SK-N-MC (cell line): ENCODE measurements at regions not wholly inside any gene's neighbourhood (a gene's known extent, or its start where the extent isn't known, plus 50 kb on each side); places are given as distances from the start of the nearest gene placed in this dataset.

Experiments
- DNase-seq: peaks from one replicate; pipeline ENCODE4 v3.0.0-alpha.2; 2011; ENCODE audit warnings: low read depth, low spot score
- H3K27ac ChIP-seq: fragments of 200-600 bp; sonication (generic); 2 replicates; pipeline ENCODE4 v1.5.1; 2016; ENCODE audit warnings: mixed run types
- H3K36me3 ChIP-seq: fragments of 200-600 bp; sonication (generic); 2 replicates; pipeline ENCODE4 v1.6.1; 2017; ENCODE audit warnings: antibody characterized with exemption, low read length, mixed read lengths; ENCODE audit not compliant: insufficient read depth
- H3K4me3 ChIP-seq: fragments of 200-600 bp; sonication (generic); 2 replicates; pipeline ENCODE4 v1.5.1; 2016
- H3K9ac ChIP-seq: fragments of 200-600 bp; sonication (generic); 2 replicates; pipeline ENCODE4 v1.8.0; 2017; ENCODE audit warnings: mixed run types, mixed read lengths; ENCODE audit not compliant: insufficient read length
- H3K9me3 ChIP-seq: fragments of 200-600 bp; sonication (generic); 2 replicates; pipeline ENCODE4 v1.6.1; 2017; ENCODE audit warnings: low read depth, mild to moderate bottlenecking, antibody characterized with exemption, low read length, moderate library complexity, mixed read lengths
- EZH2 ChIP-seq: fragments of 200-600 bp; sonication (generic); IDR thresholded peaks from one replicate; pipeline ENCODE4 v1.6.1; 2017; ENCODE audit warnings: antibody characterized with exemption
- FOXP2 ChIP-seq: optimal IDR thresholded peaks from 2 replicates; pipeline ENCODE3; 2011; ENCODE audit warnings: mild to moderate bottlenecking, moderate library complexity; ENCODE audit not compliant: insufficient read depth; ENCODE audit errors: extremely low read length, control extremely low read depth
- POLR2AphosphoS5 ChIP-seq: IDR thresholded peaks from 2 replicates; pipeline ENCODE4 v1.6.1; 2012; ENCODE audit warnings: mild to moderate bottlenecking, low read depth, low read length, borderline replicate concordance

DNA sequence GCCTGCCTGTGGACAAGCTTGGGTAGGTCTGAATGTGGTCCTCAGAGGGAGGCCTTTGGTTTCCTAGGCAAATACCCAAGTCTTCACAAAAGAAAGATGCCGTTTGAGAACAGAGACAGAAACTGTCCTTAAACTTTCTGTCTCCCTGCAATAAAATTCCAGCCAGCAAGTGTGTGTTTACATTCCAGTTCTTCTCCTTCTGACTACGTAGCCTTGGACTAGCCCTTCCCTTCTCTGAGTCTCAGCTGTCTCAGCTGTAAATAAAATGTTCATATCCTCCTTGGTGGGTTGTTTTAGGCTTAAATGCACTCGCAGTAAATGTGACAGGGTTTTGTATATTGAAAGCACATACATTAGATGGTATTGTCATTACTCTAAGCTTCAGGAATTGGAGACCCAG, 561.2 kb upstream of the MKI67 start:
- TF ChIP-seq FOXP2 (no peak), POLR2AphosphoS5 (no peak), EZH2 (no peak)
- no peak overlapping the region for H3K27ac ChIP-seq
- H3K9ac ChIP-seq = no peak overlapping the region
- DNase-seq = no peak
- no peak overlapping the region for H3K4me3 ChIP-seq
- no peaks in the 10 kb centered on the region for H3K9me3 ChIP-seq
- H3K36me3 ChIP-seq = no peaks in the 10 kb centered on the region

DNA sequence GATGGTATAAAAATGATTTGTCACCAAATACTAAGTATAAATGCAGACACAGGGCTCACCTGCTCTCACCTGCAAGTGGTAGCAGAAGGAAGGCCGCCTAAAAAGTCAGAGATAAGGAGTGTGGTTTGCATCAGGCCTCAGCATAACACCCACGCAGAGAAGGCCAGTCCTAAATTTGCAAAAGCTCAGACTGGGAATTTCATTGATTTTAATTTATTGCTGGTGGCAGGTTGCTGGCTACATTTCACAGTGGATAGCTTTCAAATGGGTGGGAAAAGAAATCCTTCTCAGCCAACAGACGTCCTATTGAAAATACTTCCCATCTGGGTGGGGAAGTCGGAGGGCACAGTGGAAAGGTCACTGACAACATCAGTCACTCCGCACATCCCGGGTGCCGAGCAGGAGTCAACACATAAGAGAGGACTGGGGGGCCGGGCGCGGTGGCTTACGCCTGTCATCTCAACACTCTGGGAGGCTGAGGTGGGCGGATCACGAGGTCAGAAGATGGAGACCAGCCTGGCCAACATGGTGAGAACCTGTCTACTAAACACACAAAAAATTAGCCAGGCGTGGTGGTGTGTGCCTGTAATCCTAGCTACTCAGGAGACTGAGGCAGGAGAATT, 561.8 kb upstream of the MKI67 start:
- Histone ChIP-seq H3K36me3 (no peaks in the 10 kb centered on the region), H3K27ac (no peak overlapping the region), H3K4me3 (no peak overlapping the region), H3K9me3 (no peaks in the 10 kb centered on the region), H3K9ac (no peak overlapping the region)
- no peak for TF ChIP-seq EZH2
- TF ChIP-seq FOXP2 = no peak
- no peak for TF ChIP-seq POLR2AphosphoS5
- no peak for DNase-seq

DNA sequence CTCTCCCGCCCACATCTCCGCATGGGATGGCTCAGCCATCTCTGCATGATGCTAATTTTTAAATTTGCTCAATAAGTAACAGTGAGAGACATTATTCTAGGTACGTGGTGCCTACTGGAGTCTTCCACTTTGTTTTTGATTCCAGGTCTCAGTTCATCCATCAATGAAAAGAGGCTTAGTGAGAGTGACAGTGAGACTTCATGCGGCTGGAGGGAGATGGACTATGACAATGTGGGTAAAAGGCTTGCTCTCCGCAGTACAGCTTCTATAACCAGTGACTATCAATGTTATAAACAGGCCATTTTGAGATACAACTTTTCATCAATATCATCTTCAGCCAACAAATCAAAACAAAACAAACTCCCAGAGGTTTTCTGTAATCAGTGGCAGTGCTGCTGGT, 563.4 kb upstream of the MKI67 start:
- Histone ChIP-seq H3K27ac (no peak overlapping the region), H3K36me3 (no peaks in the 10 kb centered on the region), H3K4me3 (no peak overlapping the region), H3K9me3 (no peaks in the 10 kb centered on the region), H3K9ac (no peak overlapping the region)
- DNase-seq = no peak
- TF ChIP-seq POLR2AphosphoS5 = no peak
- TF ChIP-seq EZH2 = no peak
- no peak for TF ChIP-seq FOXP2

DNA sequence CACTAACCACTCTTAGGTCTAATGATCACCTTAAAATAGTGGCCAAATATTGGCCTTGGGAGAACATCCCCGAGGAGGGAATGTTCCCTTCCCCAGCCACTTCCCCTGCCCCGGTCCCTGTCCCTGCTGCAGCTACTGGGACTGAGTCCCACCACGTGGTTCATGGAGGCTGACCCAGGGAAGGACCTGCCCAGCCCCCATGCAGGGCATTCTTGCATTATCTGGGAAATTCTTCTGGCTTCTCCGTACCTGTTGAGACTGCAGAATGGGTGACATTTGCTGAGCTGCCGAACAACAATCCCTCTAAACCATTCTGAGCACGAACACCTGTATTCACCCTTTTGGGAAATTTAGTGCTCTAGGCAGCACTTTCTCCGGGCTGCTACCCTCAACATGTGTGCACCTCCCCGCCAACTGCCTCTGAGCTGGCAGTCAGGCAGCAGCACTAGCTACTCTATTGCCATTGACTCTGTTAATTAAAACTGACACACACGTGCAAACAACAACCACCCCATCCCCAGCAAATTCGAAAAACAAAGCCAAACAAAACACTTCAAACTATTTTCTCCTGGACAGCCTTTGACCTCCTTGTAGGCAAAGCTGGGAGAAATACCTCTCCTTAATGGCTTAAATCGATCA, 567.4 kb upstream of the MKI67 start:
- Histone ChIP-seq H3K27ac (no peak overlapping the region), H3K9me3 (no peaks in the 10 kb centered on the region), H3K9ac (no peak overlapping the region), H3K36me3 (no peaks in the 10 kb centered on the region), H3K4me3 (no peak overlapping the region)
- no peak for DNase-seq
- TF ChIP-seq EZH2 (no peak), POLR2AphosphoS5 (no peak), FOXP2 (no peak)

DNA sequence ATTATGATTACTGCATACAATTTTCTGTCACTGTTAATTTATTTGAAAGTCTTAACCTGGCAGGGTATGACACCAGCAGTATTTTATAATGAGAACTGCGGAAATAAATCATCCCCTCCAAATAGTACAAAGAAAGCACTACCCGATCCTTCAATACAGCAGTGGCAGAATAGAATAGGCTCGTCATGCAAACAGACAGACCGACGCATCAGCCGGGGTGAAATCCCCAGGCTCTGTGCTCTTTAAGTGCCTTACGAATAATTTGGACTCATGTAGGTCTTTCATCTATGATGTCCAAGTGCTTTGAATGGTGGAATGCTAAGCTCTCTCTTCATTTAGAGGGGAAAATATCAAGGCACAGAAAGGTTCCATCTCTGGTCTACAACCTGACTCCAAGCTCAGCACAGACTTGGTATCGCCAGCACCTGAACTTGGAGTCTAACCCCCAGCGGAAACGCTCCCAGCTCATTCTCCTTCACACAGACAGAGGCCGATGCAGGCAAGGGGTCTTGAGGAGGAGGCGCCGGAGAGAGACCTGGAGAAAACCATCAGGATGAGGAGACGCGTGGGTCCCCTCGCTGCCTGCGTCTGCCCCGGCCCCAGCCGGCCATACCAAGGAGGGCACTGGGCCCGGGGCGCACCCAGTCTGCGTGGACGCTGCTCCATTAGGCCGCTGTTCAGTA, 568.1 kb upstream of the MKI67 start:
- Histone ChIP-seq H3K9ac (no peak overlapping the region), H3K36me3 (no peaks in the 10 kb centered on the region), H3K4me3 (no peak overlapping the region), H3K9me3 (no peaks in the 10 kb centered on the region), H3K27ac (no peak overlapping the region)
- DNase-seq = no peak
- TF ChIP-seq EZH2 (no peak), FOXP2 (no peak), POLR2AphosphoS5 (no peak)

DNA sequence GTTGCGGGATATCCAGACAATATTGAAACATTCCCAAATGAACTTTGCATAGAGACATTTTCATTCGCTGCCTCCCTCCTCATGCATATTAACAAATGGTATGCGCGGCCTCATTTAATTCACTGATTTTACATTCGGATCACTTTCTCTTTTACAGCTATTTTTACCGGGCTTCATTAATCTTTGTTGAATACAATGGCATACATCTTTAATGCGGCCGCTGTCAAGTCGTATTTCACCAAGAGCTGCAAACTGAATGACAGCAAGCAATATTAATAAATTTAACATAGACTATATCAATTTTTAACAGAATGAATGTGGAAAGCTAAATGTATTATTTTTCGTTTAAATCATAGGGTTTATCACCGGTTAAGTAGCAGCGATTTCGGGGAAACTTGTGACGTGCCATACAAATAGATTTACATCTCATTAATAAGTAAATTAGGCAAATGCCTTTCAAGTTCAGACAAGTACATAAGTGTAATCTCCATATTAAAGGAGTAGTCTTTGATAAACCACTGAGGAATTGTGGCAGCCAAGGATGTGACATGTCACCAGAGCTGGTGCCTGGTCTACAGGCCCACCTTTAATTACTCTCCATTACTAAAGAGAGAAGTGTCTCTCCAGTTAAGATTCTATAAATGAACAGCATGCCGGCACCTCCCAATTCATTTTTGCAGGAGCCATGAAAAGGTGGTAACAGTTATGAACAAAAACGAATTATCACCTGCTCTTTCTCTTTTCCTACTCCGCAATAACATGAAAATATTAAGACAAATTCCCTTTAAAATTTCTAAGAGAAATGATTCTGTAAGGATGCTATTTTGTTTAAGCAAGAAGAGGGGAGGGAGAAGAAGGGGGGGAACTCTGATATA, 568.9 kb upstream of the MKI67 start:
- no peaks in the 10 kb centered on the region for H3K9me3 ChIP-seq
- no peak overlapping the region for H3K27ac ChIP-seq
- H3K36me3 ChIP-seq = no peaks in the 10 kb centered on the region
- no peak overlapping the region for H3K9ac ChIP-seq
- H3K4me3 ChIP-seq = no peak overlapping the region
- DNase-seq = no peak
- no peak for TF ChIP-seq POLR2AphosphoS5
- TF ChIP-seq EZH2 = no peak
- no peak for TF ChIP-seq FOXP2

DNA sequence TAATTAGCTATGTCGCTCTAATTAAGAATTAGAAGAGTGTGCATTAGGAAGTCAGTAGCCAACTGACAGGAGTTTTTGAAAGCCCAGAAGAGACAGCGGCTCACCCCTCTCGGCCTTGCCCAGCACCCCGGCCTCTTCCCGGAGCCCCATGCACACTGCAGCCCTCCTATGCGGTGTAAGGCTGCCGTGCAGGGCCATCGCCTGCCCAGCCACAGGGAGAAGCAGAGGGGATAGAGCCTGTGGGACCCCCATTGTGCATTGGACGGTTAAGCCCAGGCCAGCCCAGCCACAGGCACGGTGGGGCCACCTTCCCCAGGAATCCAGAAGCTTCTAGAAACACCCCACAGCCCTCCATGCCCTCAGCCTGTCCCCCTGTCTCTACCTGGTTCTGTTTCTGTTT, 569.7 kb upstream of the MKI67 start:
- no peak for DNase-seq
- TF ChIP-seq FOXP2 (no peak), EZH2 (no peak), POLR2AphosphoS5 (no peak)
- no peak overlapping the region for H3K9ac ChIP-seq
- no peaks in the 10 kb centered on the region for H3K9me3 ChIP-seq
- H3K36me3 ChIP-seq = no peaks in the 10 kb centered on the region
- H3K27ac ChIP-seq = no peak overlapping the region
- H3K4me3 ChIP-seq = no peak overlapping the region

DNA sequence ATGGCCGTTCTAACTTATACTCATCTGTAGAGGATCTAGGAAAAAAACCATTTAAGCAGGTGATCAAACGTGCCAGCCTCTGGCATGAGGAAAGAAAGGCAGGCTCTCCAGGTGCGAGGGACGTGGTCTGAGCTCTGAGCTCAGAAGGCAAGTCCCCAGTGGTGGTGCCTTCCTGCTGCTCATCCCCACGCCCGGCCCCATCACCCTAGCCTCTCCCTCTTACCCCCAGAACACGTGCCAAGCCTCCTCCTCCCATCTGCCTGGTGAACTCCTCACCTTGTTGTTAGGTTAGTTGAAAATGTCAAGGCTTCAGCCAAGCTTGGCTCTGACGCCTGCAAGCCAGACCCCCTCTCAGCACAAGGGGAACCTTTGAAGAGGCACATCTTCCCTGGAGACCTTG, 571.2 kb upstream of the MKI67 start:
- no peak overlapping the region for H3K9ac ChIP-seq
- TF ChIP-seq POLR2AphosphoS5 (no peak), FOXP2 (no peak), EZH2 (no peak)

More for the DNA sequence above, 571.2 kb upstream of the MKI67 start:
- Histone ChIP-seq H3K27ac (no peak overlapping the region), H3K9me3 (no peaks in the 10 kb centered on the region), H3K4me3 (no peak overlapping the region), H3K36me3 (no peaks in the 10 kb centered on the region)
- DNase-seq = no peak
